DND-41 (cell line): ENCODE measurements at regions not wholly inside any gene's neighbourhood (a gene's known extent, or its start where the extent isn't known, plus 50 kb on each side); places are given as distances from the start of the nearest gene placed in this dataset.

Experiments used
- ATAC-seq: fragments of 200-7000 bp; cut with Tn5 transposase; 3 replicates; pipeline ENCODE4 v1.9.1; 2021; ENCODE audit warnings: low read depth; ENCODE audit not compliant: insufficient read depth
- DNase-seq: peaks from one replicate; pipeline ENCODE4 v3.0.0-alpha.2; 2020
- H2AFZ ChIP-seq: 2 replicates; pipeline ENCODE4 v1.6.0; 2012; ENCODE audit warnings: low read depth, low read length
- H3K27ac ChIP-seq: 2 replicates; pipeline ENCODE4 v1.5.1; 2012; ENCODE audit warnings: low read length, inconsistent platforms
- H3K27me3 ChIP-seq: fragments of 200-600 bp; sonication (generic); 2 replicates; pipeline ENCODE4 v1.6.0; 2012; ENCODE audit warnings: low read length, mild to moderate bottlenecking, inconsistent platforms; ENCODE audit not compliant: insufficient read depth, poor library complexity
- H3K36me3 ChIP-seq: 2 replicates; pipeline ENCODE4 v1.5.1; 2012; ENCODE audit warnings: low read length, inconsistent platforms; ENCODE audit not compliant: insufficient read depth
- H3K4me1 ChIP-seq: 2 replicates; pipeline ENCODE4 v1.5.1; 2012; ENCODE audit warnings: mild to moderate bottlenecking, low read length; ENCODE audit not compliant: insufficient read depth
- H3K4me2 ChIP-seq: 2 replicates; pipeline ENCODE4 v1.6.0; 2012; ENCODE audit warnings: mild to moderate bottlenecking, moderate library complexity, low read length, inconsistent platforms; ENCODE audit not compliant: insufficient read depth
- H3K4me3 ChIP-seq, 2 experiments: fragments of 200-600 bp in 1 of 2; shearing (Covaris generic) in 1 of 2; 2 replicates each; pipeline ENCODE4 v1.5.1; 2012 to 2016; ENCODE audit warnings: inconsistent platforms in 2 of 2, low read length in 2 of 2, mild to moderate bottlenecking in 2 of 2, low read depth in 1 of 2, moderate library complexity in 1 of 2
- H3K79me2 ChIP-seq: 2 replicates; pipeline ENCODE4 v1.6.0; 2012; ENCODE audit warnings: low read length, inconsistent platforms; ENCODE audit not compliant: insufficient read depth
- H3K9ac ChIP-seq: 2 replicates; pipeline ENCODE4 v1.6.0; 2012; ENCODE audit warnings: low read depth, mild to moderate bottlenecking, inconsistent platforms, low read length, moderate library complexity
- H3K9me3 ChIP-seq: 2 replicates; pipeline ENCODE4 v1.5.1; 2012; ENCODE audit warnings: low read length, moderate library complexity, mild to moderate bottlenecking, inconsistent platforms; ENCODE audit not compliant: insufficient read depth, severe bottlenecking
- H4K20me1 ChIP-seq: 2 replicates; pipeline ENCODE4 v1.6.0; 2012; ENCODE audit warnings: low read length; ENCODE audit not compliant: insufficient read depth
- EZH2 ChIP-seq: IDR thresholded peaks from 3 replicates; pipeline ENCODE4 v1.6.1; 2012; ENCODE audit warnings: borderline replicate concordance, low read depth, mild to moderate bottlenecking, moderate library complexity, low read length, inconsistent platforms; ENCODE audit not compliant: severe bottlenecking
- TF ChIP-seq, protein P1 (sequence below): IDR thresholded peaks from 2 replicates; pipeline ENCODE4 v1.5.1; 2012; ENCODE audit warnings: borderline replicate concordance, low read length, moderate library complexity, mild to moderate bottlenecking; ENCODE audit not compliant: poor library complexity, severe bottlenecking; ENCODE audit errors: extremely low read depth

DNA sequence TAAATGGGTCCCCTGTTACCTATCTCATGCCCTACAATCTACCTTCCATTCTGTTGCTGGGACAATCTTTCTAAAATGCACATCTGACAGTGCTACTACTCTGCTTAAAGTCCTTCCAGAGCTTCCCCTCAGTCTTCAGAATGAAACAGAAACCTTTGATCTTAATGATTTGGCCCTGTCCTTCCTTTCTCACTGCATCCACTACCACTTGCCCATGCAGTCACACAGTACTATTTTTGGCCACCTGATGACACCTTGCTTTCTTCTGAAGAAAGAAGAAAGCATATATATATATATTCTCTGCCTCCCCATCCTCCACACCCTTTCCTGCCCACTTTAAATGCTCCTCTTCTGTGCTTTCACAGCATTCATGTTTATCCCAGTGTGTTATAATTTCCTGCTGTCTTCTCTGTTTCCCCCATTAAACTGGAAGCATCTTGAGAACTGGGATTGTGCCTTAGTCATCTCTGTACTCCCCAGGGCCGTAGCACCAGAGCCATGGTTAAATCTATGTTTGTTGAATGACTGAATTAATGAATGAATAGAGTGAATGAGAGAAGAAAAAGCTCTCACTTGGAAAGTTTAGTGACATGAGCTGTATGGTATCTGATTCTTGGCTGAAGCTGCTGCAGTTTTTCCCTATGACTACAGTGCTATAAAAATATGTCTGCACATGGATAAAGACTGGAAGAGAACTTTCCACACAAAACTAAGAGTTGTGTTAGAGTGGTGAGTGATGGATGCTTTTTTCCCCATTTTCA is 56.2 kb downstream of the RTL9 start:
- Histone ChIP-seq H3K27me3 (no peaks in the 10 kb centered on the region), H3K9me3 (no peaks in the 10 kb centered on the region), H3K36me3 (no peaks in the 10 kb centered on the region), H3K27ac (no peak overlapping the region), H2AFZ (no peak overlapping the region), H3K4me1 (peaks cover 3% of the 10 kb centered on the region; the same call in 1 of the 2 replicates), H4K20me1 (no peaks in the 10 kb centered on the region), H3K79me2 (no peaks in the 10 kb centered on the region), H3K4me2 (no peak overlapping the region), H3K9ac (no peak overlapping the region), H3K4me3 (no peak overlapping the region)
- DNase-seq (no peak), ATAC-seq (no peak)
- no peak for TF ChIP-seq EZH2
- TF ChIP-seq, protein P1, sequence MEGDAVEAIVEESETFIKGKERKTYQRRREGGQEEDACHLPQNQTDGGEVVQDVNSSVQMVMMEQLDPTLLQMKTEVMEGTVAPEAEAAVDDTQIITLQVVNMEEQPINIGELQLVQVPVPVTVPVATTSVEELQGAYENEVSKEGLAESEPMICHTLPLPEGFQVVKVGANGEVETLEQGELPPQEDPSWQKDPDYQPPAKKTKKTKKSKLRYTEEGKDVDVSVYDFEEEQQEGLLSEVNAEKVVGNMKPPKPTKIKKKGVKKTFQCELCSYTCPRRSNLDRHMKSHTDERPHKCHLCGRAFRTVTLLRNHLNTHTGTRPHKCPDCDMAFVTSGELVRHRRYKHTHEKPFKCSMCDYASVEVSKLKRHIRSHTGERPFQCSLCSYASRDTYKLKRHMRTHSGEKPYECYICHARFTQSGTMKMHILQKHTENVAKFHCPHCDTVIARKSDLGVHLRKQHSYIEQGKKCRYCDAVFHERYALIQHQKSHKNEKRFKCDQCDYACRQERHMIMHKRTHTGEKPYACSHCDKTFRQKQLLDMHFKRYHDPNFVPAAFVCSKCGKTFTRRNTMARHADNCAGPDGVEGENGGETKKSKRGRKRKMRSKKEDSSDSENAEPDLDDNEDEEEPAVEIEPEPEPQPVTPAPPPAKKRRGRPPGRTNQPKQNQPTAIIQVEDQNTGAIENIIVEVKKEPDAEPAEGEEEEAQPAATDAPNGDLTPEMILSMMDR, result no peak

DNA sequence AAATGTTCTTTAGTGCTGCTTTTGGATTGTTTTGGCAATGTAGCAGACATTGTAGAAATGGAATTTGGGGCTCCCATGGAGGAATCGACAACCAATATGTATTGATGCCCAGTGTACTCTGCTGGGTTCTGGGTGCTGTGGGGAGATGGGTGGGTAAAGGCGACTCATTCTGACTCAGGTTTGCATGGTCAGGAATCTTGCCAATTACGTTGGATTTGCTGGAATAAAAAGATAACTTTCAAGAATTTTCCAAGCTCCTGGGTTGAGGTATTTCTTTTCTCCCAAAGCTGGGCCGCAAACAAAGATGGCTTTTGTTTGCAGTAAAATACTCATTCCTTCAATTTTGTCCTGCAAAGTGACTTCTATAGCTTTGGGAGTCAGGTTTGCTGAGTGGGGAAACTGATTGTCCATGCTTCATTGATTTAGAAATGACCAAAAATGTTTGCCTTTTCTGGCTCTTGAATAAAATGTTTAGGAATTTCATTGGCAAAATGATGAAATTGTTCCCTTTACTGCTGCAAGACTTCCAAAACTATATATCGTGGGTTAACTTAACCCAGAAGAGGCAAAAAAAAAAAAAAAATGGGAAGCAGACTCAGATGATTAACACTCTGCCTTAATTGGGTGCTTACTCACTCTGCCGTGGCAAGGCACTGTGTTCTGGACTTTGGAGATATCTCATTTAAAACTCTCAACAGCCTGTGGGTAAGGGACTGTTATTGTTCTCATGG is 57.0 kb downstream of the RTL9 start:
- no peaks in the 10 kb centered on the region for H3K79me2 ChIP-seq
- no peaks in the 10 kb centered on the region for H3K27me3 ChIP-seq
- no peaks in the 10 kb centered on the region for H3K9me3 ChIP-seq
- H2AFZ ChIP-seq, result no peak overlapping the region
- no peak overlapping the region for H3K27ac ChIP-seq
- no peak for TF ChIP-seq EZH2
- H3K4me1 ChIP-seq, result peaks cover 3% of the 10 kb centered on the region; the same call in 1 of the 2 replicates
- H3K36me3 ChIP-seq, result no peaks in the 10 kb centered on the region
- ATAC-seq, result no peak
- no peaks in the 10 kb centered on the region for H4K20me1 ChIP-seq
- H3K9ac ChIP-seq, result no peak overlapping the region
- H3K4me3 ChIP-seq, result no peak overlapping the region
- no peak overlapping the region for H3K4me2 ChIP-seq
- DNase-seq, result no peak

DNA sequence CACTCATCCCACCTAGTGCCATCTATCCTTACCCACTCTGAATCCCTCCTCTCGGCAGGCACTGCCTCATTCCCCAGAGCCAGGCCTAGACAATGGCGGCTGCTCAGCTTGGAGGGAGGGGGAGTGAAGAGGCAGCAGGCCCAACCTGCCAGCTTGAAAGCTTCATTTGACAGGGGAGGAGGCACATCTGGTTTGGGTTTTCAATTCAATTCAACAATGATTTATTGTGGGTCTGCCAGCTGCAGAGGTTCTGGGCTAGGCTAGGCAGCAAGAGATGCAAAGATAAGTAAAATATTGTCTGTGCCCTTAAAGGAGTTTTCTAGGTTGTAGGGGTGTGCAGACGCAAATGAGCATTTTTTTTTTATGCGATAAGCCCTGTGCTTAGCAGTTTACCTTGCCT is 58.5 kb downstream of the RTL9 start:
- Histone ChIP-seq H3K4me3 (no peak overlapping the region), H3K79me2 (no peaks in the 10 kb centered on the region), H3K4me1 (peaks cover 3% of the 10 kb centered on the region; the same call in 1 of the 2 replicates), H2AFZ (no peak overlapping the region), H3K4me2 (no peak overlapping the region), H3K27me3 (no peaks in the 10 kb centered on the region), H3K27ac (no peak overlapping the region), H4K20me1 (no peaks in the 10 kb centered on the region), H3K9ac (no peak overlapping the region), H3K36me3 (no peaks in the 10 kb centered on the region), H3K9me3 (no peaks in the 10 kb centered on the region)
- no peak for TF ChIP-seq EZH2
- TF ChIP-seq, protein P1, result no peak
- no peak for ATAC-seq
- DNase-seq, result no peak
